SK-N-SH treated with all-trans-retinoic acid at 6 μM for 48 hours (cell line): ENCODE measurements at regions not wholly inside any gene's neighbourhood (a gene's known extent, or its start where the extent isn't known, plus 50 kb on each side); places are given as distances from the start of the nearest gene placed in this dataset.

Experiments used
- ARNTL ChIP-seq: fragments of 450-650 bp; formaldehyde crosslinking; IDR thresholded peaks from 2 replicates; pipeline ENCODE4 v1.5.0; 2020; ENCODE audit warnings: low read depth, mild to moderate bottlenecking, moderate library complexity, borderline replicate concordance
- BACH2 ChIP-seq: fragments of 250-450 bp; sonication (Bioruptor Pico); IDR thresholded peaks from 2 replicates; pipeline ENCODE4 v1.9.0; 2021; ENCODE audit warnings: mild to moderate bottlenecking, borderline replicate concordance
- CREB5 ChIP-seq: fragments of 250-450 bp; sonication (Bioruptor Pico); IDR thresholded peaks from 2 replicates; pipeline ENCODE4 v1.5.1; 2020; ENCODE audit warnings: low read depth, mild to moderate bottlenecking, moderate library complexity
- CSRNP3 ChIP-seq: fragments of 250-450 bp; sonication (Bioruptor Pico); IDR thresholded peaks from 2 replicates; pipeline ENCODE4 v1.5.1; 2021; ENCODE audit warnings: mild to moderate bottlenecking, moderate library complexity
- ESRRG ChIP-seq: fragments of 250-450 bp; sonication (Bioruptor Pico); IDR thresholded peaks from 2 replicates; pipeline ENCODE4 v1.6.1; 2021; ENCODE audit warnings: mild to moderate bottlenecking
- GLIS3 ChIP-seq: fragments of 250-450 bp; sonication (Bioruptor Pico); IDR thresholded peaks from 2 replicates; pipeline ENCODE4 v1.5.0; 2020; ENCODE audit warnings: mild to moderate bottlenecking, moderate library complexity
- PATZ1 ChIP-seq: fragments of 250-450 bp; sonication (Bioruptor Pico); IDR thresholded peaks from 2 replicates; pipeline ENCODE4 v1.8.0; 2020; ENCODE audit warnings: mild to moderate bottlenecking, moderate library complexity, borderline replicate concordance
- RARB ChIP-seq: fragments of 250-450 bp; sonication (Bioruptor Pico); IDR thresholded peaks from 2 replicates; pipeline ENCODE4 v1.8.0; 2021; ENCODE audit warnings: mild to moderate bottlenecking, moderate library complexity
- ZFP3 ChIP-seq: fragments of 250-450 bp; sonication (Bioruptor Pico); IDR thresholded peaks from 2 replicates; pipeline ENCODE4 v1.5.0; 2020; ENCODE audit warnings: mild to moderate bottlenecking, moderate library complexity
- TF ChIP-seq, protein P1 (sequence below): fragments of 250-450 bp; sonication (Bioruptor Pico); IDR thresholded peaks from 2 replicates; pipeline ENCODE4 v1.5.0; 2020; ENCODE audit warnings: mild to moderate bottlenecking, moderate library complexity

GRCh38 chr3:168285506-168285905 is 189.8 kb upstream of the GOLIM4 start:
- no peak for TF ChIP-seq ESRRG
- TF ChIP-seq CREB5 (CRISPR knock-in tag): no peak
- TF ChIP-seq GLIS3: no peak
- TF ChIP-seq ZFP3 (CRISPR knock-in tag): no peak
- TF ChIP-seq PATZ1 (CRISPR knock-in tag): no peak
- TF ChIP-seq BACH2 (CRISPR knock-in tag): no peak
- TF ChIP-seq RARB: no peak
- TF ChIP-seq ARNTL (CRISPR knock-in tag): no peak
- TF ChIP-seq CSRNP3: no peak
- TF ChIP-seq, protein P1, sequence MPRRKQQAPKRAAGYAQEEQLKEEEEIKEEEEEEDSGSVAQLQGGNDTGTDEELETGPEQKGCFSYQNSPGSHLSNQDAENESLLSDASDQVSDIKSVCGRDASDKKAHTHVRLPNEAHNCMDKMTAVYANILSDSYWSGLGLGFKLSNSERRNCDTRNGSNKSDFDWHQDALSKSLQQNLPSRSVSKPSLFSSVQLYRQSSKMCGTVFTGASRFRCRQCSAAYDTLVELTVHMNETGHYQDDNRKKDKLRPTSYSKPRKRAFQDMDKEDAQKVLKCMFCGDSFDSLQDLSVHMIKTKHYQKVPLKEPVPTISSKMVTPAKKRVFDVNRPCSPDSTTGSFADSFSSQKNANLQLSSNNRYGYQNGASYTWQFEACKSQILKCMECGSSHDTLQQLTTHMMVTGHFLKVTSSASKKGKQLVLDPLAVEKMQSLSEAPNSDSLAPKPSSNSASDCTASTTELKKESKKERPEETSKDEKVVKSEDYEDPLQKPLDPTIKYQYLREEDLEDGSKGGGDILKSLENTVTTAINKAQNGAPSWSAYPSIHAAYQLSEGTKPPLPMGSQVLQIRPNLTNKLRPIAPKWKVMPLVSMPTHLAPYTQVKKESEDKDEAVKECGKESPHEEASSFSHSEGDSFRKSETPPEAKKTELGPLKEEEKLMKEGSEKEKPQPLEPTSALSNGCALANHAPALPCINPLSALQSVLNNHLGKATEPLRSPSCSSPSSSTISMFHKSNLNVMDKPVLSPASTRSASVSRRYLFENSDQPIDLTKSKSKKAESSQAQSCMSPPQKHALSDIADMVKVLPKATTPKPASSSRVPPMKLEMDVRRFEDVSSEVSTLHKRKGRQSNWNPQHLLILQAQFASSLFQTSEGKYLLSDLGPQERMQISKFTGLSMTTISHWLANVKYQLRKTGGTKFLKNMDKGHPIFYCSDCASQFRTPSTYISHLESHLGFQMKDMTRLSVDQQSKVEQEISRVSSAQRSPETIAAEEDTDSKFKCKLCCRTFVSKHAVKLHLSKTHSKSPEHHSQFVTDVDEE (CRISPR knock-in tag): no peak
